Muscle layer of colon (tissue), 2 donors: ENCODE measurements at regions not wholly inside any gene's neighbourhood (a gene's known extent, or its start where the extent isn't known, plus 50 kb on each side); places are given as distances from the start of the nearest gene placed in this dataset.
"Not testable (repeated sequence)": the region's sequence is repeated elsewhere in the genome, so short reads cannot be mapped to it uniquely, and the experiment has no call there.

Source experiments
- H3K27ac ChIP-seq: one replicate; pipeline ENCODE4 v1.7.0; 2013; ENCODE audit warnings: low read depth, mild to moderate bottlenecking, low read length, moderate library complexity
- H3K27me3 ChIP-seq, 2 donors: one replicate each; pipeline ENCODE4 v1.7.0; 2013; ENCODE audit warnings: low read length in 2 of 2, mild to moderate bottlenecking in 2 of 2; ENCODE audit not compliant: insufficient read depth in 2 of 2, control insufficient read depth in 1 of 2
- H3K36me3 ChIP-seq: one replicate; pipeline ENCODE4 v1.7.0; 2013; ENCODE audit warnings: mild to moderate bottlenecking, low read length; ENCODE audit not compliant: insufficient read depth
- H3K4me1 ChIP-seq: one replicate; pipeline ENCODE4 v1.7.0; 2013; ENCODE audit warnings: mild to moderate bottlenecking, low read length; ENCODE audit not compliant: insufficient read depth
- H3K4me3 ChIP-seq, 2 donors: one replicate each; pipeline ENCODE4 v1.7.0; 2013; ENCODE audit warnings: low read length in 2 of 2, low read depth in 1 of 2, mild to moderate bottlenecking in 1 of 2, moderate library complexity in 1 of 2
- H3K9ac ChIP-seq: one replicate; pipeline ENCODE4 v1.7.0; 2013; ENCODE audit warnings: low read length
- H3K9me3 ChIP-seq: one replicate; pipeline ENCODE4 v1.7.0; 2013; ENCODE audit warnings: mild to moderate bottlenecking, low read length
- donor health status: abdominal sarcoma.
- donor health status: Adenocarcinoma of cecum.

GRCh38 chr2:90250350-90250749 lies 1558.9 kb downstream of the RPIA start:
- H3K27ac ChIP-seq, H3K9ac ChIP-seq, H3K36me3 ChIP-seq, H3K9me3 ChIP-seq, H3K4me3 ChIP-seq, H3K4me1 ChIP-seq, H3K27me3 ChIP-seq: not testable (repeated sequence)

- H3K4me1 ChIP-seq, H3K36me3 ChIP-seq, H3K27ac ChIP-seq, H3K9ac ChIP-seq, H3K9me3 ChIP-seq, H3K4me3 ChIP-seq, H3K27me3 ChIP-seq: not testable (repeated sequence)
Observed at GRCh38 chr2:90251576-90251975, 1560.1 kb downstream of the RPIA start.

GRCh38 chr2:90253306-90253705 lies 1561.8 kb downstream of the RPIA start:
- H3K4me1 ChIP-seq, H3K9me3 ChIP-seq: not testable (repeated sequence)

GRCh38 chr2:90266888-90267287 lies 1575.4 kb downstream of the RPIA start:
- H3K9me3 ChIP-seq, H3K36me3 ChIP-seq, H3K4me3 ChIP-seq, H3K27ac ChIP-seq, H3K9ac ChIP-seq, H3K4me1 ChIP-seq, H3K27me3 ChIP-seq: not testable (repeated sequence)

More at GRCh38 chr2:90253306-90253705, 1561.8 kb downstream of the RPIA start:
- H3K9ac ChIP-seq, H3K36me3 ChIP-seq, H3K27me3 ChIP-seq, H3K4me3 ChIP-seq, H3K27ac ChIP-seq: not testable (repeated sequence)

- H3K27me3 ChIP-seq, H3K9me3 ChIP-seq, H3K4me1 ChIP-seq, H3K27ac ChIP-seq, H3K4me3 ChIP-seq, H3K36me3 ChIP-seq, H3K9ac ChIP-seq: not testable (repeated sequence)
Observed at GRCh38 chr2:90287751-90288150, 1596.3 kb downstream of the RPIA start.

GRCh38 chr2:90288396-90288795 lies 1596.9 kb downstream of the RPIA start:
- H3K36me3 ChIP-seq, H3K4me3 ChIP-seq, H3K4me1 ChIP-seq, H3K9ac ChIP-seq, H3K27me3 ChIP-seq, H3K9me3 ChIP-seq, H3K27ac ChIP-seq: not testable (repeated sequence)

- H3K27ac ChIP-seq, H3K4me3 ChIP-seq, H3K9me3 ChIP-seq, H3K36me3 ChIP-seq, H3K4me1 ChIP-seq, H3K9ac ChIP-seq, H3K27me3 ChIP-seq: not testable (repeated sequence)
Observed at GRCh38 chr2:90289291-90289980, 1598.0 kb downstream of the RPIA start.

GRCh38 chr2:90290701-90291100 lies 1599.2 kb downstream of the RPIA start:
- H3K9ac ChIP-seq, H3K9me3 ChIP-seq, H3K27ac ChIP-seq, H3K4me1 ChIP-seq, H3K27me3 ChIP-seq, H3K36me3 ChIP-seq, H3K4me3 ChIP-seq: not testable (repeated sequence)

- not testable (repeated sequence) for H3K4me1 ChIP-seq, H3K9me3 ChIP-seq, H3K27ac ChIP-seq, H3K27me3 ChIP-seq, H3K9ac ChIP-seq, H3K4me3 ChIP-seq, H3K36me3 ChIP-seq
Observed at GRCh38 chr2:90291168-90291883, 1599.9 kb downstream of the RPIA start.

- not testable (repeated sequence) for H3K9me3 ChIP-seq
Observed at GRCh38 chr2:90291934-90292333, 1600.5 kb downstream of the RPIA start.

GRCh38 chr2:90292451-90292850 lies 1601.0 kb downstream of the RPIA start:
- H3K36me3 ChIP-seq, H3K9ac ChIP-seq, H3K9me3 ChIP-seq, H3K4me1 ChIP-seq, H3K4me3 ChIP-seq, H3K27ac ChIP-seq, H3K27me3 ChIP-seq: not testable (repeated sequence)

More at GRCh38 chr2:90291934-90292333, 1600.5 kb downstream of the RPIA start:
- H3K27me3 ChIP-seq, H3K36me3 ChIP-seq, H3K9ac ChIP-seq, H3K27ac ChIP-seq, H3K4me3 ChIP-seq, H3K4me1 ChIP-seq: not testable (repeated sequence)

GRCh38 chr2:90293224-90293623 lies 1601.8 kb downstream of the RPIA start:
- not testable (repeated sequence) for H3K9ac ChIP-seq, H3K27me3 ChIP-seq, H3K4me3 ChIP-seq, H3K27ac ChIP-seq, H3K4me1 ChIP-seq, H3K36me3 ChIP-seq, H3K9me3 ChIP-seq
